Ovary (tissue), 7 donors: ENCODE measurements at regions not wholly inside any gene's neighbourhood (a gene's known extent, or its start where the extent isn't known, plus 50 kb on each side); places are given as distances from the start of the nearest gene placed in this dataset.

Experiments
- DNase-seq, 5 donors: peaks; one replicate each; pipeline ENCODE4 v3.0.0-alpha.2; 2019 to 2020
- H3K27ac ChIP-seq, 2 donors: fragments of 200-600 bp; one replicate each; pipeline versions ENCODE4 v1.5.1 to v1.8.0; 2019 to 2022
- H3K27me3 ChIP-seq: fragments of 200-600 bp; one replicate; pipeline ENCODE4 v1.8.0; 2022
- H3K36me3 ChIP-seq: fragments of 200-600 bp; sonication (generic); one replicate; pipeline ENCODE4 v1.5.1; 2019
- H3K4me1 ChIP-seq: one replicate; pipeline ENCODE4 v1.8.1; 2013; ENCODE audit warnings: mild to moderate bottlenecking, moderate library complexity; ENCODE audit not compliant: insufficient read depth
- H3K4me3 ChIP-seq: fragments of 200-600 bp; sonication (generic); one replicate; pipeline ENCODE4 v1.5.1; 2017
- H3K9me3 ChIP-seq, 2 donors: fragments of 200-600 bp in 1 of 2; sonication (generic) in 1 of 2; one replicate each; pipeline versions ENCODE4 v1.5.1 to v1.8.1; 2013 to 2019; ENCODE audit warnings: mild to moderate bottlenecking in 1 of 2, moderate library complexity in 1 of 2
- CTCF ChIP-seq, 3 donors: fragments of 450-650 bp in 2 of 3; fragments of 200-600 bp in 1 of 3; IDR thresholded peaks; one replicate each; pipeline versions ENCODE4 v1.5.1 to v1.8.0; 2016 to 2022; ENCODE audit warnings: antibody characterized with exemption in 3 of 3, mild to moderate bottlenecking in 1 of 3
- EP300 ChIP-seq: sonication (generic); formaldehyde crosslinking; IDR thresholded peaks from one replicate; pipeline ENCODE4 v1.6.1; 2017; ENCODE audit warnings: antibody characterized with exemption
- POLR2A ChIP-seq: fragments of 450-650 bp; IDR thresholded peaks from one replicate; pipeline ENCODE4 v1.6.1; 2017; ENCODE audit warnings: antibody characterized with exemption, mild to moderate bottlenecking, moderate library complexity
- WGBS, 3 donors: extraction: QIAGEN DNeasy Blood & Tissue Kit in 1 of 3; methylation state at CpG; one replicate each; pipeline versions ENCODE4 v1.1.5 to v1.1.7; 2013 to 2017; 5-methylcytosine and 5-hydroxymethylcytosine counted together
- intact Hi-C, 4 donors: fragments of 100-400 bp; cut with DNase I; formaldehyde crosslinking; loops; one replicate each; pipeline versions ENCODE4 v1.11.0 to v1.15.1; 2022 to 2023
- donor health status: DM: no; HTN: no; CAD: no; lungs with moderate emphysema.
- donor health status: DM: no; HTN: no; CAD: no.
- donor health status: Bipolar disorder and iron deficiency.
- donor health status: DM: no; HTN: no; CAD: no.
- donor health status: DM: yes; HTN: yes; CAD: no.

GRCh38 chr1:193366764-193367507 is 180.5 kb upstream of the B3GALT2 start:
- H3K4me3 ChIP-seq, result no peak overlapping the region
- H3K9me3 ChIP-seq, result no peaks in the 10 kb centered on the region
- no peaks in the 10 kb centered on the region for H3K36me3 ChIP-seq
- 91 to 100% (median 92%) methylated on average over 1 of the region's 1 CpG for WGBS, 3 donors
- DNase-seq, result no peak
- no peaks in the 10 kb centered on the region for H3K4me1 ChIP-seq
- intact Hi-C loops, result no loop called here
- TF ChIP-seq POLR2A (no peak), EP300 (no peak), CTCF (IDR thresholded peaks at IDR 0.05) (no peak)
- H3K27me3 ChIP-seq, result no peaks in the 10 kb centered on the region
- H3K27ac ChIP-seq, result no peak overlapping the region

DNA sequence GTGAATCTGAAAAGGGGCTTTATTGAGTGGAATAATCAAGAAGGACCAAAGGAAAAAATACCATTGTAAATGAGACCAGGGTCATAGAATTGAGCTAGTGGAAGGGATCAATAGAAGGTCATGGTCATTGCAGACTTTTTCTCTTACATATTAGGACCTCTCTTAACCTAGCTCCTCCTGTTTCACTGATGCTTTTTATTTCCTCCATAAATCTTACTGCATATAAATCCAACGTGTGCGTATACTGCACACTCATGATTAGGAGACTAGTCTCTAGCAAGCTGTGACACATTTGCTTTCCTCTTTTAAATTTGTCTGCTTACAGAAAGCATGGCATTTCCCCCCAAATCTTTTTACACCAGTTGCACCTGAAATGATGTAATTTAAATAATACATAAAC is 179.6 kb upstream of the B3GALT2 start:
- H3K27ac ChIP-seq, result no peak overlapping the region
- TF ChIP-seq POLR2A (no peak), CTCF (IDR thresholded peaks at IDR 0.05) (no peak), EP300 (no peak)
- intact Hi-C loops, result no loop called here
- no peak for DNase-seq
- H3K36me3 ChIP-seq, result no peaks in the 10 kb centered on the region
- WGBS, 3 donors, result 81 to 83% (median 82%) methylated on average over 2 of the region's 2 CpGs
- no peaks in the 10 kb centered on the region for H3K27me3 ChIP-seq
- no peak overlapping the region for H3K4me3 ChIP-seq
- no peaks in the 10 kb centered on the region for H3K9me3 ChIP-seq
- no peaks in the 10 kb centered on the region for H3K4me1 ChIP-seq

DNA sequence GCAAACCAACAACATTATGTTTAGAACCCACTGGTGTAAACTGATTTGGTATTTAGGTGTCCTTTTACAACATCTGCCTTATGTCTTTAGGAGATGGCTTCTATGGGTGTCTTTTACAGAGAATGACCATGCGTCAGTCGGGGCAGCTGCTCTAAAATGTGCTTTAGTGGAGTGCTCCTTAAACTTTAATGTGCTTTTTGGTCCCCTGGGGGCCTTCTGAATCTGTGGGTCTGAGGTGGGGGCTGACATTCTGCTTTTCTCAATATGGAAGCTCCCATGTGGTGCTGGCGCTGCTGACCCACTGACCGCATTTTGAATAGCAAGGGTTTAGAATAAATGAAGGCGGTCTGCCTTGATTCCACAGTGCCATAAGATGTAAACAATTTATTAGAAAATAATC is 173.2 kb upstream of the B3GALT2 start:
- WGBS, 3 donors, result 94 to 98% (median 97%) methylated on average over 5 of the region's 5 CpGs
- H3K36me3 ChIP-seq, result no peaks in the 10 kb centered on the region
- TF ChIP-seq POLR2A (no peak), EP300 (no peak), CTCF (IDR thresholded peaks at IDR 0.05) (no peak)
- intact Hi-C loops, result no loop called here
- no peaks in the 10 kb centered on the region for H3K9me3 ChIP-seq
- no peak for DNase-seq
- H3K27ac ChIP-seq, result no peak overlapping the region
- H3K4me3 ChIP-seq, result no peak overlapping the region
- H3K27me3 ChIP-seq, result no peaks in the 10 kb centered on the region
- no peaks in the 10 kb centered on the region for H3K4me1 ChIP-seq

DNA sequence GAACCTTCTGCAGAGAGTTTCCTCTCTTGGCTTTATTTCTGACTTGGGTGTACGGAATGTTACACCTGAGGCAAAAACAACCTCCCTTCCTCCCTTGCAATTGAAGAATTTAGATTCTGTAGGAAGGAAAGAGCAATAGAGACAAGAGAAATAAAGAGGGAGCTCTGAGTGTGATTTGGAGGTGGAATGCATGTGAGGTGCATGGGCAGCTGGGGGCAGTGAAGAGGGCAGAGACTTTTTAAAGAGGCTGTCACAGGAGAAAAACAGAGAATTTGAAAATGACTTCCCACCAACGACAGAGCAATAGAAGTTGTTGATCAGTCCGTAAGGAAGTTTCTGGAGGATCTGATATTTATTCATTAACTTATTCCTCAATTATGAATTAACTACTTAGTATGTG is 172.0 kb upstream of the B3GALT2 start:
- no peaks in the 10 kb centered on the region for H3K27me3 ChIP-seq
- no peaks in the 10 kb centered on the region for H3K4me1 ChIP-seq
- H3K9me3 ChIP-seq, result no peaks in the 10 kb centered on the region
- TF ChIP-seq POLR2A (no peak), EP300 (no peak), CTCF (IDR thresholded peaks at IDR 0.05) (no peak)
- intact Hi-C loops, result no loop called here
- no peak overlapping the region for H3K27ac ChIP-seq
- no peak overlapping the region for H3K4me3 ChIP-seq
- WGBS, 3 donors, result 81 to 89% (median 86%) methylated on average over 3 of the region's 3 CpGs
- DNase-seq, result no peak
- H3K36me3 ChIP-seq, result no peaks in the 10 kb centered on the region
